HG03565 (cell line): ENCODE measurements at regions not wholly inside any gene's neighbourhood (a gene's known extent, or its start where the extent isn't known, plus 50 kb on each side); places are given as distances from the start of the nearest gene placed in this dataset.
"Not testable (repeated sequence)": the region's sequence is repeated elsewhere in the genome, so short reads cannot be mapped to it uniquely, and the experiment has no call there.

ENCODE experiments used
- ATAC-seq: cut with Tn5 transposase; IDR thresholded peaks from one replicate; pipeline ENCODE4 v1.9.1; 2021; ENCODE audit warnings: mild to moderate bottlenecking, moderate library complexity; ENCODE audit not compliant: unreplicated experiment

DNA sequence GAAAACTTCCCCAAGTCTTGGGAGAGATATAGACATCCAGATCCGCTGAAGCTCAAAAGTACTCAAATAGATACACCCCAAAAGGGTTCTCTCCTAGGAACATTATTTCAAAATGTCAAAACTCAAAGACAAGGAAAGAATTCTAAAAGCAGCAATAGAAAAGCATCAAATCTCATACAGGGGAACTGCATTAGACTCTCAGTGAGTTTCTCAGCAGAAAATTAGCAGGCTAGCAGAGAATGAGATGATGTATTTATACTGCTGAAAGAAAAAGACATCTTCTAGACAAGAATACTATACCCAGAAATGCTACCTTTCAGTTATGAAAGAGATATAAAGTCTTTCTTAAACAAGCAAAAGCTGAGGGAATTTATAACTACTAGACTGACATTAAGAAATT lies 75.5 kb upstream of the RIMS1 start:
- no peak for ATAC-seq

DNA sequence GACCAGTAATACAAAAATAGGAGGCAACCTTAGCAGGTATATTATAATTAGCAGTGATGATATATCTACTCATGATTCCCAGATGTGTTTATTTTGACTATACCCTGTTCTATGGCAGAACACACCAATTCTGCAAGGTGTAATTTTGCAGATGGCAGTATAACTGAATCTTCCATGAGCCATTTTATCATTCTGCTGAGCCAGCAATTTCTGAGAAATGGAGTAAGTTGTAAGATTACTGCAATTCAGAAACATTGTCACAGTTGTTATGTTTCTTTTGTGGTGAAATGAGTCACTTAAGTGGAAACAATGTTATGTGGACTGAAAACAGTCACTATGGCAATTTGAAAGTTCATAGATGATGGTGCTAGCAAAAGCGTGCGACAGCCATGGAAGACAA lies 63.7 kb upstream of the RIMS1 start:
- no peak for ATAC-seq

DNA sequence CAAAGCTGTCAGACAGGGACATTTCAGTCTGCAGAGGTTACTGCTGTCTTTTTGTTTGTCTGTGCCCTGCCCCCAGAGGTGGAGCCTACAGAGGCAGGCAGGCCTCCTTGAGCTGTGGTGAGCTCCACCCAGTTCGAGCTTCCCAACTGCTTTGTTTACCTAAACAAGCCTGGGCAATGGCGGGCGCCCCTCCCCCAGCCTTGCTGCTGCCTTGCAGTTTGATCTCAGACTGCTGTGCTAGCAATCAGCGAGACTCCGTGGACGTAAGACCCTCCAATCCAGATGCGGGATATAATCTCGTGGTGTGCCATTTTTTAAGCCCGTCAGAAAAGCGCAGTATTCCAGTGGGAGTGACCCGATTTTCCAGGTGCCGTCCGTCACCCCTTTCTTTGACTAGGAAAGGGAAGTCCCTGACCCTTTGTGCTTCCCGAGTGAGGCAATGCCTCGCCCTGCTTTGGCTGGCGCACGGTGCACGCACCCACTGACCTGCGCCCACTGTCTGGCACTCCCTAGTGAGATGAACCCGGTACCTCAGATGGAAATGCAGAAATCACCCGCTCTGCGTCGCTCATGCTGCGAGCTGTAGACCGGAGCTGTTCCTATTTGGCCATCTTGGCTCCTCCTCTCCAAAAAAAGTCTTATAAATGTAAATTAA lies 54.1 kb upstream of the RIMS1 start:
- not testable (repeated sequence) for ATAC-seq
